Kasumi-1 (cell line): ENCODE measurements at regions not wholly inside any gene's neighbourhood (a gene's known extent, or its start where the extent isn't known, plus 50 kb on each side); places are given as distances from the start of the nearest gene placed in this dataset.

Source experiments
- DNase-seq, 2 experiments: peaks; one replicate each; lab custom pipeline; 2025; lab: John Stamatoyannopoulos, UW

GRCh38 chr5:171580502-171581265, 161.2 kb downstream of the FGF18 start:
- no peak for DNase-seq

GRCh38 chr5:171581781-171582180, 162.3 kb downstream of the FGF18 start:
- no peak for DNase-seq

GRCh38 chr5:171582849-171583248, 163.4 kb downstream of the FGF18 start:
- no peak for DNase-seq

- DNase-seq: no peak
These were observed 166.5 kb downstream of the FGF18 start for GRCh38 chr5:171585981-171586380.

GRCh38 chr5:171586436-171586835, 167.0 kb downstream of the FGF18 start:
- DNase-seq: no peak

GRCh38 chr5:171588046-171588445, 168.6 kb downstream of the FGF18 start:
- DNase-seq: no peak

- no peak for DNase-seq
These were observed 169.3 kb downstream of the FGF18 start for GRCh38 chr5:171588790-171589189.

GRCh38 chr5:171589461-171589860, 170.0 kb downstream of the FGF18 start:
- no peak for DNase-seq

- no peak for DNase-seq
These were observed 172.6 kb downstream of the FGF18 start for GRCh38 chr5:171592076-171592475.

- no peak for DNase-seq
These were observed 173.3 kb downstream of the FGF18 start for GRCh38 chr5:171592736-171593135.

- DNase-seq: no peak
These were observed 174.0 kb downstream of the FGF18 start for GRCh38 chr5:171593401-171593800.

GRCh38 chr5:171593976-171594375, 174.5 kb downstream of the FGF18 start:
- DNase-seq: peak; percentile 18 to 19

GRCh38 chr5:171595401-171595800, 176.0 kb downstream of the FGF18 start:
- no peak for DNase-seq

GRCh38 chr5:171595801-171596231, 176.4 kb downstream of the FGF18 start:
- DNase-seq: no peak

- DNase-seq: no peak
These were observed 177.0 kb downstream of the FGF18 start for GRCh38 chr5:171596391-171596878.

GRCh38 chr5:171597946-171598640, 178.6 kb downstream of the FGF18 start:
- DNase-seq: peak in 1 of 2 experiments; percentile 9

GRCh38 chr5:171598641-171599152, 179.2 kb downstream of the FGF18 start:
- DNase-seq: no peak

GRCh38 chr5:171599411-171599810, 180.0 kb downstream of the FGF18 start:
- no peak for DNase-seq

GRCh38 chr5:171599957-171600612, 180.6 kb downstream of the FGF18 start:
- DNase-seq: no peak

- peak; percentile 91 to 93 for DNase-seq
These were observed 181.4 kb downstream of the FGF18 start for GRCh38 chr5:171600741-171601265.

- DNase-seq: peak; percentile 97 to 98
These were observed 181.9 kb downstream of the FGF18 start for GRCh38 chr5:171601266-171601881.

GRCh38 chr5:171603591-171603990, 182.0 kb upstream of the SMIM23 start:
- no peak for DNase-seq
